Breast epithelium (tissue), 4 donors: ENCODE measurements at regions not wholly inside any gene's neighbourhood (a gene's known extent, or its start where the extent isn't known, plus 50 kb on each side); places are given as distances from the start of the nearest gene placed in this dataset.

Experiments
- DNase-seq, 2 donors: peaks; one replicate each; pipeline ENCODE4 v3.0.0-alpha.2; 2019; ENCODE audit warnings: low spot score in 2 of 2
- H3K27ac ChIP-seq, 2 donors: fragments of 200-600 bp; sonication (generic) in 1 of 2; one replicate each; pipeline ENCODE4 v1.5.1; 2016 to 2019; ENCODE audit warnings: mild to moderate bottlenecking in 1 of 2
- H3K27me3 ChIP-seq, 2 donors: fragments of 200-600 bp; sonication (generic) in 1 of 2; one replicate each; pipeline versions ENCODE4 v1.5.1 to v1.6.0; 2017 to 2019; ENCODE audit warnings: control low read depth in 1 of 2, mild to moderate bottlenecking in 1 of 2
- H3K36me3 ChIP-seq: fragments of 200-600 bp; one replicate; pipeline ENCODE4 v1.5.1; 2019
- H3K4me1 ChIP-seq, 2 donors: fragments of 200-600 bp; sonication (generic); one replicate each; pipeline ENCODE4 v1.5.1; 2016 to 2019; ENCODE audit warnings: control low read depth in 1 of 2
- H3K4me3 ChIP-seq, 3 donors: fragments of 200-600 bp; sonication (generic); 1 replicate in 2 of 3; 2 replicates in 1 of 3; pipeline ENCODE4 v1.5.1; 2016 to 2019; ENCODE audit warnings: mild to moderate bottlenecking in 3 of 3, moderate library complexity in 2 of 3
- H3K9me3 ChIP-seq, 2 donors: fragments of 200-600 bp; sonication (generic) in 1 of 2; one replicate each; pipeline ENCODE4 v1.5.1; 2016 to 2019; ENCODE audit warnings: control low read depth in 1 of 2
- CTCF ChIP-seq, 3 donors: fragments of 450-650 bp; IDR thresholded peaks; one replicate each; pipeline ENCODE4 v1.5.1; 2016 to 2017; ENCODE audit warnings: antibody characterized with exemption in 3 of 3, mild to moderate bottlenecking in 3 of 3, moderate library complexity in 3 of 3
- POLR2A ChIP-seq: fragments of 450-650 bp; IDR thresholded peaks from one replicate; pipeline ENCODE4 v1.6.1; 2016; ENCODE audit warnings: antibody characterized with exemption, mild to moderate bottlenecking, moderate library complexity
- POLR2AphosphoS5 ChIP-seq, 3 donors: sonication (generic); formaldehyde crosslinking; IDR thresholded peaks; one replicate each; pipeline ENCODE4 v1.6.1; 2017; ENCODE audit warnings: antibody characterized with exemption in 3 of 3
- intact Hi-C: fragments of 100-400 bp; cut with DNase I; formaldehyde crosslinking; loops from one replicate; pipeline ENCODE4 v1.15.1; 2023; ENCODE audit warnings: low total_unique reads

- Histone ChIP-seq H3K27ac (no peak overlapping the region), H3K4me1 (no peaks in the 10 kb centered on the region), H3K36me3 (no peaks in the 10 kb centered on the region), H3K27me3 (no peaks in the 10 kb centered on the region), H3K4me3 (no peak overlapping the region), H3K9me3 (no peaks in the 10 kb centered on the region)
- no peak for TF ChIP-seq POLR2AphosphoS5 (IDR thresholded peaks at IDR 0.05)
- DNase-seq, result no peak
- intact Hi-C loops, result no loop called here
These were observed 120.4 kb downstream of the ZNF608 start for GRCh38 chr5:124626053-124626452.

- no peak overlapping the region for H3K4me3 ChIP-seq
- no peaks in the 10 kb centered on the region for H3K27me3 ChIP-seq
- no peak for DNase-seq
- no peaks in the 10 kb centered on the region for H3K36me3 ChIP-seq
- no peak for TF ChIP-seq POLR2A
- no peak for TF ChIP-seq CTCF (IDR thresholded peaks at IDR 0.05)
- no peak for TF ChIP-seq POLR2AphosphoS5 (IDR thresholded peaks at IDR 0.05)
- intact Hi-C loops, result no loop called here
- H3K4me1 ChIP-seq, result no peaks in the 10 kb centered on the region
- no peak overlapping the region for H3K27ac ChIP-seq
- no peaks in the 10 kb centered on the region for H3K9me3 ChIP-seq
These were observed 123.2 kb downstream of the ZNF608 start for GRCh38 chr5:124623265-124623664.

GRCh38 chr5:124622851-124623250 is 123.6 kb downstream of the ZNF608 start:
- no peaks in the 10 kb centered on the region for H3K4me1 ChIP-seq
- intact Hi-C loops, result no loop called here
- H3K27me3 ChIP-seq, result no peaks in the 10 kb centered on the region
- no peaks in the 10 kb centered on the region for H3K36me3 ChIP-seq
- H3K27ac ChIP-seq, result no peak overlapping the region
- DNase-seq, result no peak
- H3K4me3 ChIP-seq, result no peak overlapping the region
- no peak for TF ChIP-seq POLR2AphosphoS5 (IDR thresholded peaks at IDR 0.05)
- TF ChIP-seq CTCF (IDR thresholded peaks at IDR 0.05), result no peak
- no peak for TF ChIP-seq POLR2A
- no peaks in the 10 kb centered on the region for H3K9me3 ChIP-seq

- intact Hi-C loops, result no loop called here
- no peaks in the 10 kb centered on the region for H3K36me3 ChIP-seq
These were observed 125.2 kb downstream of the ZNF608 start for GRCh38 chr5:124621279-124621678.

GRCh38 chr5:124620743-124621142 is 125.7 kb downstream of the ZNF608 start:
- Histone ChIP-seq H3K4me1 (no peaks in the 10 kb centered on the region), H3K9me3 (no peaks in the 10 kb centered on the region), H3K27me3 (no peaks in the 10 kb centered on the region), H3K4me3 (no peak overlapping the region), H3K36me3 (no peaks in the 10 kb centered on the region), H3K27ac (no peak overlapping the region)
- TF ChIP-seq POLR2A (no peak), POLR2AphosphoS5 (IDR thresholded peaks at IDR 0.05) (no peak), CTCF (IDR thresholded peaks at IDR 0.05) (no peak)
- intact Hi-C loops, result no loop called here
- no peak for DNase-seq

More at GRCh38 chr5:124621279-124621678, 125.2 kb downstream of the ZNF608 start:
- Histone ChIP-seq H3K4me3 (no peak overlapping the region), H3K9me3 (no peaks in the 10 kb centered on the region), H3K27me3 (no peaks in the 10 kb centered on the region), H3K4me1 (no peaks in the 10 kb centered on the region), H3K27ac (no peak overlapping the region)
- no peak for TF ChIP-seq POLR2AphosphoS5 (IDR thresholded peaks at IDR 0.05)
- TF ChIP-seq POLR2A, result no peak
- TF ChIP-seq CTCF (IDR thresholded peaks at IDR 0.05), result no peak
- no peak for DNase-seq

- intact Hi-C loops, result no loop called here
- no peak for DNase-seq
- H3K4me3 ChIP-seq, result no peak overlapping the region
- no peaks in the 10 kb centered on the region for H3K36me3 ChIP-seq
- H3K4me1 ChIP-seq, result no peaks in the 10 kb centered on the region
- no peak overlapping the region for H3K27ac ChIP-seq
- no peak for TF ChIP-seq CTCF (IDR thresholded peaks at IDR 0.05)
- no peak for TF ChIP-seq POLR2A
- H3K9me3 ChIP-seq, result no peaks in the 10 kb centered on the region
- H3K27me3 ChIP-seq, result no peaks in the 10 kb centered on the region
These were observed 127.3 kb downstream of the ZNF608 start for GRCh38 chr5:124619121-124619520.
